GM06990 (cell line): ENCODE measurements at regions not wholly inside any gene's neighbourhood (a gene's known extent, or its start where the extent isn't known, plus 50 kb on each side); places are given as distances from the start of the nearest gene placed in this dataset.

Source experiments
- DNase-seq: peaks from one replicate; pipeline ENCODE4 v3.0.0-alpha.2; 2011; ENCODE audit not compliant: insufficient read length; ENCODE audit errors: extremely low read depth
- H3K27me3 ChIP-seq: replicated peaks from 2 replicates; pipeline ENCODE4 v1.6.0; 2011; ENCODE audit warnings: low read length; ENCODE audit not compliant: control insufficient read depth, insufficient read depth
- H3K36me3 ChIP-seq: 2 replicates; pipeline ENCODE4 v1.5.1; 2011; ENCODE audit warnings: low read length; ENCODE audit not compliant: control insufficient read depth, insufficient read depth
- H3K4me3 ChIP-seq: replicated peaks from 2 replicates; pipeline ENCODE4 v1.5.1; 2011; ENCODE audit warnings: low read depth, mild to moderate bottlenecking, control low read depth, low read length
- TF ChIP-seq, protein P1 (sequence below): IDR thresholded peaks from 2 replicates; pipeline ENCODE4 v1.5.1; 2011; ENCODE audit warnings: low read length, control low read depth, mild to moderate bottlenecking, inconsistent platforms; ENCODE audit not compliant: insufficient read depth, poor library complexity, severe bottlenecking

DNA sequence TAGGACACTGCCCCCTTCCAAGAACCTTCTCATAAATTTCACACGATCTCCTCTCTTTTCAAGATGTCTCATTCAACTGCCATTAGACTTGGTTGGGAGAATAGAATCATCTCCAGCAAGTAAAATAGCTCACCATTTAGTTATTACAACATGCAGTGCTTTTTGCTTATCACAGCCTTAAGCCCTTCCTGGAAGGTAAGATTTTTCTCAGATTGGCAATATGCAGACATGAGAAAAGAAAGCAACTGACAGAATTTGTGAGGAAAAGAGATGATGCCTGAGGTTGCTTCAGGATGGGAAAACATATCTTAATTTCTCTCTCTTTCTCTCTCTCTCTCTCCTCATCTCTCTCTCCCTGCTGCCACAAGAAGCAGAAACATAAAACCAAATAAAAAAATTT lies 855.1 kb upstream of the ACVR2A start:
- TF ChIP-seq, protein P1, sequence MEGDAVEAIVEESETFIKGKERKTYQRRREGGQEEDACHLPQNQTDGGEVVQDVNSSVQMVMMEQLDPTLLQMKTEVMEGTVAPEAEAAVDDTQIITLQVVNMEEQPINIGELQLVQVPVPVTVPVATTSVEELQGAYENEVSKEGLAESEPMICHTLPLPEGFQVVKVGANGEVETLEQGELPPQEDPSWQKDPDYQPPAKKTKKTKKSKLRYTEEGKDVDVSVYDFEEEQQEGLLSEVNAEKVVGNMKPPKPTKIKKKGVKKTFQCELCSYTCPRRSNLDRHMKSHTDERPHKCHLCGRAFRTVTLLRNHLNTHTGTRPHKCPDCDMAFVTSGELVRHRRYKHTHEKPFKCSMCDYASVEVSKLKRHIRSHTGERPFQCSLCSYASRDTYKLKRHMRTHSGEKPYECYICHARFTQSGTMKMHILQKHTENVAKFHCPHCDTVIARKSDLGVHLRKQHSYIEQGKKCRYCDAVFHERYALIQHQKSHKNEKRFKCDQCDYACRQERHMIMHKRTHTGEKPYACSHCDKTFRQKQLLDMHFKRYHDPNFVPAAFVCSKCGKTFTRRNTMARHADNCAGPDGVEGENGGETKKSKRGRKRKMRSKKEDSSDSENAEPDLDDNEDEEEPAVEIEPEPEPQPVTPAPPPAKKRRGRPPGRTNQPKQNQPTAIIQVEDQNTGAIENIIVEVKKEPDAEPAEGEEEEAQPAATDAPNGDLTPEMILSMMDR: no peak
- DNase-seq: no peak
- Histone ChIP-seq H3K27me3 (no peaks in the 10 kb centered on the region), H3K4me3 (no peak overlapping the region), H3K36me3 (no peaks in the 10 kb centered on the region)

DNA sequence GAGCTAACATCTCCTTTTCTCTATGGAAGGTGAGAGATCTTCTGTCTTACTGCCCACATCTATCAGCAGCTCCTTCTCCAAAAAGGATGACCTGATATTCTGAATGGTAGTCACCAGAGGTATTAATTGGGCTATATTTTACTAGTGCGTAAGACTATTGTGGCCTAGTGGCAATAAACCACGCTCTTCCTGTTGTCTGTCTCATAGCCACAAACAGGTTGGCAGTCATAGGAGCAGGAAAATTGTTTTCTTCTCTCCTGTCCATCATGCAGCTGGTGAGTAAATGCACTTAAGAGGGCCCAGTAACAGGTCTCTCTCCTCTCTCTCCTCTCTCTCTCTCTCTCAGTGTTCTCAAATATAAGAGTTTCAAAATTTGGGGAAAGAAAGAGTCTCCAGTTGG lies 856.8 kb upstream of the ACVR2A start:
- Histone ChIP-seq H3K4me3 (no peak overlapping the region), H3K27me3 (no peaks in the 10 kb centered on the region), H3K36me3 (no peaks in the 10 kb centered on the region)
- TF ChIP-seq, protein P1: no peak
- DNase-seq: no peak

DNA sequence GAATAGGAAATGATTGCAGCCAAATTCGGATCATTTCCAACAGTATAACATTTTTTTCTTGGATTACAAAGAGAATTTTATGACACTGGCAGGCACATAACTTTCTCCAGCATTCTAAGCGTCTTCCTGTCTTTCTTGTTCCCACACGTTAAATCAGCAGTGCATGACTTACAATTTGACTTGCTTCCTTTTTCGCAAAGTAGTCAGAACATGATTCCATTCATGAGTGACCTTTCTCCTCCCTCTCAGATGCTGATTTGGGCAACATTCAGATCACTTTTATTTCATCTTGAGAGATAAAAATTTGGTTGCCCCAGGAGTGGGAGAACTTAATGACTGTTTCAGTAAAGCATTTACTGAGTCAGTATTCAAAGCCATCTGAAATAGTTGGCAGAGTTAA lies 858.7 kb upstream of the ACVR2A start:
- Histone ChIP-seq H3K27me3 (no peaks in the 10 kb centered on the region), H3K4me3 (no peak overlapping the region), H3K36me3 (no peaks in the 10 kb centered on the region)
- TF ChIP-seq, protein P1: no peak
- DNase-seq: peak; percentile 7

DNA sequence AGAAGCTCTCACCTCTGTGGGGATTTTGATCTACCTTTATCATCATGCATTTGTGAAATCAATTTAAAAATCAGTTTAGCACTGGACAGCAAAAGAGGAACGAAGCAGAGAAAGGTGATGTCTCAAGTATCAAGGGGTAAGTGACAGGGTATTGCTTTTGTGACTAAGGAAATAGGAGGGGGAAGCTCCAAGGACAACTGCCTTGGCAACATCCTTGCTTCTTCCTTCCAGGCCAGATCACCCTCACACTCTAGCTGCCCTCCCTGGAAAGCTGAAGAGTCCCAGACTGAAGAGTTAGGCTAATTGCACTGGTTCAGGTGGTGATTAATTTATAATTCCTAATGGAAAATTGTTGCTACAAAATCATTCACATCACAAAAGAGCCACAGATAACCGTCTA lies 859.1 kb upstream of the ACVR2A start:
- no peaks in the 10 kb centered on the region for H3K27me3 ChIP-seq
- no peak overlapping the region for H3K4me3 ChIP-seq
- no peaks in the 10 kb centered on the region for H3K36me3 ChIP-seq
- TF ChIP-seq, protein P1: no peak
- no peak for DNase-seq

DNA sequence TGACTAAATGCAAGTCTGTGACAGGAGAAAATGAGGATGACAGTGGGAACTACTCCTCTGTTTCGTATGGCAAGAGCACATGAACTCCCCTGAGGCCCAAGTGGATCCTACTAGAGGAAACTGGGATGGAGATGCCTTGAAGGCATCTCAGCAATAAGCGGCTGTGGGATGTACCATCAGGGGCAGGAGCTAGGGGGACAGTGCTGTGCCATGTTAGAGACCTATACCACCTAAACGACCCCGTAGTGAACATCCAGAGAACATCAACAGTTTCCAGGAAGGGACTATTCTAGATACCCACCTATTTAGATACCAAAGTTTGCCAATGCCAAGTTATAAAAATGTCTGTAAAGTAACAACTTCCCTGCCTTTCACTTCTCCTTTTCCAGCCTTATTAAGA lies 860.8 kb upstream of the ACVR2A start:
- Histone ChIP-seq H3K36me3 (no peaks in the 10 kb centered on the region), H3K27me3 (no peaks in the 10 kb centered on the region), H3K4me3 (no peak overlapping the region)
- TF ChIP-seq, protein P1: no peak
- no peak for DNase-seq

DNA sequence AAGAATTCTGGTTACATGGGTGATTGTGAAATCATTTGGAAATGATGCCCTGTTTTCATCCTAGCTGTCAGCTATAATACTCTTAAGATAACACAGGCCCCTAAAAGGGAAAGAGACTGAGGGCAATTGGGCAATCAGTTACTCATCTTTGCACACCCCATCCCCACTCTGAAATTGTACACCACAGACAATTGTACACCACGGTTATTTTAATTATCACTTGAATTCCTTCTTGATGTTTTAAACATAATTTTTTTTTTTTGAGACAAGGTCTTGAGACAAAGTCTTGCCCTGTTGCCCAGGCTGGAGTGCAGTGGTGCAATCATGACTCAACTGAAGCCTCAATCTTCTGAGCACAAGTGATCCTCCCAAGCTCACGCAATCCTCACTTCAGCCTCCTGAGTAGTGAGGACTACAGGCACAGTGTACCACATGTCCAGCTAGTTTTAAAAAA lies 862.4 kb upstream of the ACVR2A start:
- TF ChIP-seq, protein P1: no peak
- no peaks in the 10 kb centered on the region for H3K27me3 ChIP-seq
- H3K36me3 ChIP-seq: no peaks in the 10 kb centered on the region
- DNase-seq: no peak
- H3K4me3 ChIP-seq: no peak overlapping the region
